Islet precursor cell (in vitro differentiated cells): ENCODE measurements at regions not wholly inside any gene's neighbourhood (a gene's known extent, or its start where the extent isn't known, plus 50 kb on each side); places are given as distances from the start of the nearest gene placed in this dataset.

Experiments used
- DNase-seq: peaks from one replicate; pipeline ENCODE4 v3.0.0-alpha.2; 2018

- DNase-seq: no peak
Observed at GRCh38 chr9:130782886-130783530, 52.0 kb upstream of the ABL1 start.

- no peak for DNase-seq
Observed at GRCh38 chr9:130785053-130785452, 50.0 kb upstream of the ABL1 start.
